ENCODE measurements at regions not wholly inside any gene's neighbourhood (a gene's known extent, or its start where the extent isn't known, plus 50 kb on each side); places are given as distances from the start of the nearest gene placed in this dataset.

- Mint-ChIP-seq H3K4me1 (no peaks in the 10 kb centered on the region), H3K9me3 (no peaks in the 10 kb centered on the region), H3K27ac (no peak overlapping the region), H3K36me3 (no peaks in the 10 kb centered on the region), H3K27me3 (no peaks in the 10 kb centered on the region), H3K4me3 (no peak overlapping the region)
- ATAC-seq, result no peak
These were observed 903.4 kb downstream of the TTLL7 start for GRCh38 chr1:83095570-83095969.

DNA sequence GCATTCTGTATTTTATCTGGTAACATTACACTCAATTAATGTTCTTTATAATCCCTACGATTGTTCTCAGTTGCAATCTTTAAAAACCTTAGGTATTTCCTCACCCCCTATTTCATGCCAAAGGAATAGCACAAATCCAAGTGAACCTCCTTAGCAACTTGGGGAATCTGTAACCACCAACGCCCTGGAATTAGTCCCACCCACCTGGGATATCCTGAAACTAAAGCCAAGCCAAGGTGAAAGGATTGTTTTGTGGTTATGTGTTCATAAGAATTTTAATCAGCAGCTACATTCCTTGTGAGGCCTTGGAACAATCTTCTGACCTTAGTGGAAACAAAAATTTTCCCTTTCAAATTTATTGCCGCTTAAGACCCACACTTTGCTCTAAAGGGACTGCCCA, 908.7 kb downstream of the TTLL7 start:
- H3K36me3 Mint-ChIP-seq, result no peaks in the 10 kb centered on the region
- no peaks in the 10 kb centered on the region for H3K4me1 Mint-ChIP-seq
- no peak overlapping the region for H3K4me3 Mint-ChIP-seq
- H3K27ac Mint-ChIP-seq, result no peak overlapping the region
- no peak for ATAC-seq
- no peaks in the 10 kb centered on the region for H3K9me3 Mint-ChIP-seq
- H3K27me3 Mint-ChIP-seq, result no peaks in the 10 kb centered on the region

DNA sequence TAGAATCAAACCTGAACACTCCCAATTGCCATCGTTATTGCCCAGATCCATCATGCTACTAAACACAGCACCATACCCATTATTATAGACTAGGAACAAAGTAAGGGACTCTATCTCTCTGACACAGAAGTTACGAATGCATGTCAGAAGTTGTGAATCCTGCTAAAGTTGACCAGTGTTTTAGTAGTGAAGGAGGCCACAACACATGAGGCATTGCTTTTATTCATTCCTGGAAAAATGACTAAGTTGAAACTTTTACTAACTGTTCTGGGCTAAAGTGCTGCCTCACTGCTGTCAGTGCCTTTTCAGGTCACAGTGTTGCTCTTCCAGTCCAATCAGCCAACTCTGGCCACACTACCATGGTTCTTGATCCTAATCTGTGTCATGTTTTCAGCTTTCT, 911.1 kb downstream of the TTLL7 start:
- Mint-ChIP-seq H3K27ac (no peak overlapping the region), H3K36me3 (no peaks in the 10 kb centered on the region), H3K9me3 (no peaks in the 10 kb centered on the region), H3K4me1 (no peaks in the 10 kb centered on the region), H3K27me3 (no peaks in the 10 kb centered on the region), H3K4me3 (no peak overlapping the region)
- no peak for ATAC-seq

GRCh38 chr1:83086986-83087512, 911.9 kb downstream of the TTLL7 start:
- Mint-ChIP-seq H3K36me3 (no peaks in the 10 kb centered on the region), H3K27ac (no peak overlapping the region)

DNA sequence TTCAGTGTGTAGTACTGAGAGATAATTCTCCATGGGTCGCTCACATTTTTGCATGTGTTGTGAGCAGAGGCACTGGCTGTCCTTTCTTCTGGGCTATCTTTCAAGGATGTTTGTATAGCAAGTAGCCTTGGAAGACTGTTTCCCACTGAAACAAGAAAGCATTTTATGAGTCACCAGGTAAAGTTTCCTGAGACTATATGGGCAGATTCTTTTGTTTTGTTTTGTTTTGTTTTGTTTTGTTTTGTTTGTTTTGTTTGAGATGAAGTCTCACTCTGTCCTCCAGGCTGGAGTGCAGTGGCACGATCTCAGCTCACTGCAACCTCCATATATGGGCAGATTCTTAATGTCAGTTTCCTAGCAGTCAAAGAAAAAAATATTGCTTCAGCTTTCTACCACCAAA, 912.6 kb downstream of the TTLL7 start:
- H3K4me3 Mint-ChIP-seq, result no peak overlapping the region
- no peaks in the 10 kb centered on the region for H3K36me3 Mint-ChIP-seq
- no peaks in the 10 kb centered on the region for H3K9me3 Mint-ChIP-seq
- H3K27me3 Mint-ChIP-seq, result no peaks in the 10 kb centered on the region
- H3K4me1 Mint-ChIP-seq, result no peaks in the 10 kb centered on the region
- H3K27ac Mint-ChIP-seq, result no peak overlapping the region
- no peak for ATAC-seq

More at GRCh38 chr1:83086986-83087512, 911.9 kb downstream of the TTLL7 start:
- no peaks in the 10 kb centered on the region for H3K9me3 Mint-ChIP-seq
- no peak for ATAC-seq
- H3K27me3 Mint-ChIP-seq, result no peaks in the 10 kb centered on the region
- H3K4me3 Mint-ChIP-seq, result no peak overlapping the region
- H3K4me1 Mint-ChIP-seq, result no peaks in the 10 kb centered on the region

GRCh38 chr1:83083589-83084224, 915.2 kb downstream of the TTLL7 start:
- no peaks in the 10 kb centered on the region for H3K27me3 Mint-ChIP-seq
- no peak overlapping the region for H3K4me3 Mint-ChIP-seq
- ATAC-seq, result no peak
- H3K36me3 Mint-ChIP-seq, result no peaks in the 10 kb centered on the region
- no peak overlapping the region for H3K27ac Mint-ChIP-seq
- H3K9me3 Mint-ChIP-seq, result peaks cover 2% of the 10 kb centered on the region
- no peaks in the 10 kb centered on the region for H3K4me1 Mint-ChIP-seq

- no peak overlapping the region for H3K4me3 Mint-ChIP-seq
- H3K9me3 Mint-ChIP-seq, result peaks cover 2% of the 10 kb centered on the region
- ATAC-seq, result no peak
- no peak overlapping the region for H3K27ac Mint-ChIP-seq
- no peaks in the 10 kb centered on the region for H3K36me3 Mint-ChIP-seq
- no peaks in the 10 kb centered on the region for H3K4me1 Mint-ChIP-seq
- H3K27me3 Mint-ChIP-seq, result no peaks in the 10 kb centered on the region
These were observed 921.5 kb downstream of the TTLL7 start for GRCh38 chr1:83077411-83077810.

- peaks cover 2% of the 10 kb centered on the region for H3K9me3 Mint-ChIP-seq
- no peak overlapping the region for H3K4me3 Mint-ChIP-seq
- H3K27ac Mint-ChIP-seq, result no peak overlapping the region
- ATAC-seq, result no peak
- H3K27me3 Mint-ChIP-seq, result no peaks in the 10 kb centered on the region
- no peaks in the 10 kb centered on the region for H3K36me3 Mint-ChIP-seq
- H3K4me1 Mint-ChIP-seq, result no peaks in the 10 kb centered on the region
These were observed 923.8 kb downstream of the TTLL7 start for GRCh38 chr1:83075107-83075506.

DNA sequence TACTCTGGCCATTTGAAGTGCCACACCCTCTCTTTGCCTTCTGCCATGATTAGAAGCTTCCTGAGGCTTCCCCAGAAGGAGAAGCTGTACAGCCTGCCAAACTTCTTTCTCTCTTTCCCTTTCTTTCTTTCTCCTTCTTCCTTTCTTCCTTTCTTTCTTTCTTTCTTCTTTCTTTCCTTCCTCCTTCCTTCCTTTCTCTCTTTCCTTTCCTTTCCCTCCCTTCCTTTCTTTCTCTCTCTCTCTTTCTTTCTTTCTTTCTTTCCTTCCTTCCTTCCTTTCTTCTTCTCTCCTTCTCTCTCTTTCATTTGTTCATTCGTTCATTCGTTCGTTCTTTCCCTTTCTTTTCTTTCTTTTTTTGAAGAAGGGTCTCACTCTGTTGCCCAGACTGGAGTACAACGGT, 931.0 kb downstream of the TTLL7 start:
- Mint-ChIP-seq H3K36me3 (no peaks in the 10 kb centered on the region), H3K4me3 (no peak overlapping the region), H3K27ac (no peak overlapping the region), H3K4me1 (no peaks in the 10 kb centered on the region), H3K9me3 (peaks cover 4% of the 10 kb centered on the region), H3K27me3 (no peaks in the 10 kb centered on the region)
- no peak for ATAC-seq

GRCh38 chr1:83065952-83066727, 932.8 kb downstream of the TTLL7 start:
- no peak overlapping the region for H3K27ac Mint-ChIP-seq
- H3K9me3 Mint-ChIP-seq, result peaks cover 4% of the 10 kb centered on the region
- no peaks in the 10 kb centered on the region for H3K4me1 Mint-ChIP-seq
- ATAC-seq, result no peak
- no peaks in the 10 kb centered on the region for H3K27me3 Mint-ChIP-seq
- H3K36me3 Mint-ChIP-seq, result no peaks in the 10 kb centered on the region
- H3K4me3 Mint-ChIP-seq, result no peak overlapping the region

DNA sequence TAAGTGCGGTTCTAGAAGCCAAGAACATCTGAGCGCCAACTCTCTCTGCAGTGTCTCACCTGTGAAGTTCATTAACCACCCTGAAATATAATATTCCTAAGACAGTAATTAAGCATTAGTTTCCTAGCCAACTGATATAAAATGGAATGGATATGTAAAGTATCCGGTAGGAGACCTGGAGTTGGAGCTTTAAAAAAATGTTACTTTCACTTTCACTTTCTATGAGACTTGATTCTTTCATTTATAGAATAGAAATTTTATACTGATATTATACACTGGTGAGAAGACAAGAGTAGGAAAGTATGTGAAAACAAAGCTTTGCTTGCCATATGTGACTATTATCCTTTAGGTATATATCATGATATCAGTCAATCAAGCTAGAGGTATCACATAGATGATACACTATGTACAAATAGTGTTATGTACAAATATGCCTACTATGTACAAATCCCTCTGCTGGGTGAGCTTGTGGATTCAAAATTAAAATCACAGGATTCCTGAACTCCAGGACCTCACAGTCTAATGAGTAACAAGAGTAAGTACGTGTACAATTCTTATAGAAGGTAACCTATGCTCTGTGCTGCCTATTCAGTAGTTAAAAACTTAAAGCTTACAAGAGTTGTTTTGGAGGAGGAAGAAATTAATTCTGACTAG, 934.2 kb downstream of the TTLL7 start:
- Mint-ChIP-seq H3K27me3 (no peaks in the 10 kb centered on the region), H3K36me3 (no peaks in the 10 kb centered on the region), H3K27ac (no peak overlapping the region), H3K4me1 (no peaks in the 10 kb centered on the region), H3K4me3 (no peak overlapping the region), H3K9me3 (peaks cover 4% of the 10 kb centered on the region)
- no peak for ATAC-seq

GRCh38 chr1:83060651-83061390, 938.1 kb downstream of the TTLL7 start:
- Mint-ChIP-seq H3K4me3 (no peak overlapping the region), H3K9me3 (no peaks in the 10 kb centered on the region), H3K4me1 (no peaks in the 10 kb centered on the region), H3K36me3 (no peaks in the 10 kb centered on the region), H3K27me3 (no peaks in the 10 kb centered on the region), H3K27ac (no peak overlapping the region)
- ATAC-seq, result no peak

DNA sequence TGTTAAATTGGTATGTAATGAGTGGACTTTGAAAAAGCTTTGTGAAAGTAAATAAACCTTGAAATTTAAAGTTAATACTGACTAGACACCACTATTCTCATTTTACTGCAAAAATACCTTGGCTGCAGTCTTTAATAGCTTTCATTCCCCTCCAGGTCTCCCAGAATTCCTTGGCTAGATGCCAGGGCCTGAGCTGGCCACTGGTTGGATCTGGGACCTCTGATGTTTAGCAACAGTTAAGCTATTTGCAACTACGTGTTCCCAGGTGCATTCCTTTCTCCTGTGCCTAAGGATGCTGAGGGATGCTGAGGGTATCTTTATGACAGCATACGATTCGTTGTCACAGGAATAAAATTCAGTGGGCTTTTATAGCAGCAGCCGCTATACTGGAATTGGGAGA, 938.7 kb downstream of the TTLL7 start:
- Mint-ChIP-seq H3K4me1 (no peaks in the 10 kb centered on the region), H3K27ac (no peak overlapping the region), H3K27me3 (no peaks in the 10 kb centered on the region), H3K4me3 (no peak overlapping the region), H3K36me3 (no peaks in the 10 kb centered on the region), H3K9me3 (no peaks in the 10 kb centered on the region)
- no peak for ATAC-seq

GRCh38 chr1:83058327-83058726, 940.6 kb downstream of the TTLL7 start:
- Mint-ChIP-seq H3K4me3 (no peak overlapping the region), H3K4me1 (no peaks in the 10 kb centered on the region), H3K27ac (no peak overlapping the region), H3K9me3 (no peaks in the 10 kb centered on the region), H3K27me3 (no peaks in the 10 kb centered on the region), H3K36me3 (no peaks in the 10 kb centered on the region)
- ATAC-seq, result no peak
